B cell (primary cell): ENCODE measurements at regions not wholly inside any gene's neighbourhood (a gene's known extent, or its start where the extent isn't known, plus 50 kb on each side); places are given as distances from the start of the nearest gene placed in this dataset.

Experiments used
- ATAC-seq: fragments of 200-7000 bp; cut with Tn5 transposase; one replicate; pipeline ENCODE4 v1.10.0; 2021; ENCODE audit warnings: low read depth, mild to moderate bottlenecking, moderate number of reproducible peaks, moderate library complexity
- CTCF ChIA-PET: fragments of 350-600 bp; sonication (Branson Sonifier 250); formaldehyde crosslinking; loops from one replicate; lab custom pipeline; 2021; ENCODE audit warnings: antibody characterized with exemption, inconsistent platforms; lab: Charles Lee
- POLR2A ChIA-PET: fragments of 350-600 bp; sonication (Branson Sonifier 250); formaldehyde crosslinking; loops from one replicate; lab custom pipeline; 2021; ENCODE audit warnings: antibody characterized with exemption; lab: Charles Lee
- DNase-seq: peaks from one replicate; pipeline ENCODE4 v3.0.0; 2013
- H2AFZ ChIP-seq: 2 replicates; pipeline ENCODE4 v1.6.1; 2012; ENCODE audit warnings: mild to moderate bottlenecking, low read depth, low read length; ENCODE audit not compliant: insufficient read depth, poor library complexity, severe bottlenecking
- H3K27ac ChIP-seq, 2 donors: 1 replicate in 1 of 2; 2 replicates in 1 of 2; pipeline ENCODE4 v1.5.1; 2012 to 2013; ENCODE audit warnings: low read length in 2 of 2, mild to moderate bottlenecking in 2 of 2, moderate library complexity in 1 of 2
- H3K27me3 ChIP-seq, 4 experiments: fragments of 200-600 bp in 1 of 4; sonication (generic) in 1 of 4; replicated peaks in 1 of 4; 1 replicate in 2 of 4; 2 replicates in 2 of 4; pipeline versions ENCODE4 v1.6.1 to v1.7.0; 2013 to 2016; ENCODE audit warnings: low read length in 3 of 4, mild to moderate bottlenecking in 2 of 4, mixed read lengths in 1 of 4, moderate library complexity in 1 of 4; ENCODE audit not compliant: insufficient read depth in 4 of 4, control insufficient read depth in 3 of 4; ENCODE audit errors: control extremely low read depth in 1 of 4
- H3K36me3 ChIP-seq, 2 experiments: replicated peaks in 1 of 2; 1 replicate in 1 of 2; 2 replicates in 1 of 2; pipeline versions ENCODE4 v1.6.1 to v1.7.1; 2013; ENCODE audit warnings: low read length in 1 of 2; ENCODE audit not compliant: insufficient read depth in 2 of 2, control insufficient read depth in 1 of 2; ENCODE audit errors: control extremely low read depth in 1 of 2, extremely low read depth in 1 of 2
- H3K4me1 ChIP-seq, 2 donors: fragments of 200-600 bp in 1 of 2; sonication (generic) in 1 of 2; 1 replicate in 1 of 2; 2 replicates in 1 of 2; pipeline versions ENCODE4 v1.5.1 to v1.6.1; 2013 to 2017; ENCODE audit warnings: low read length in 2 of 2; ENCODE audit not compliant: control insufficient read depth in 2 of 2, insufficient read depth in 2 of 2
- H3K4me2 ChIP-seq: replicated peaks from 2 replicates; pipeline ENCODE3; 2012; ENCODE audit warnings: mild to moderate bottlenecking, low read depth, low read length; ENCODE audit not compliant: poor library complexity, severe bottlenecking
- H3K4me3 ChIP-seq, 5 experiments: fragments of 200-600 bp in 1 of 5; sonication (generic) in 1 of 5; 1 replicate in 3 of 5; 2 replicates in 2 of 5; pipeline versions ENCODE4 v1.5.1 to v1.7.0; 2011 to 2016; ENCODE audit warnings: low read length in 4 of 5, mild to moderate bottlenecking in 4 of 5, low read depth in 2 of 5, control low read depth in 1 of 5, moderate library complexity in 1 of 5; ENCODE audit not compliant: insufficient read depth in 1 of 5; ENCODE audit errors: control extremely low read depth in 1 of 5, extremely low read depth in 1 of 5
- H3K79me2 ChIP-seq: fragments of 200-600 bp; sonication (generic); one replicate; pipeline ENCODE4 v1.6.0; 2016; ENCODE audit warnings: low read length; ENCODE audit not compliant: control insufficient read depth, insufficient read depth
- H3K9ac ChIP-seq: fragments of 200-600 bp; sonication (generic); 2 replicates; pipeline ENCODE4 v1.6.1; 2017; ENCODE audit warnings: mild to moderate bottlenecking, low read length, moderate library complexity
- H3K9me3 ChIP-seq, 3 donors: one replicate each; pipeline versions ENCODE4 v1.6.1 to v1.7.1; 2013; ENCODE audit warnings: low read length in 2 of 3; ENCODE audit not compliant: control insufficient read depth in 2 of 3, insufficient read depth in 1 of 3; ENCODE audit errors: control extremely low read depth in 1 of 3
- H4K20me1 ChIP-seq: 2 replicates; pipeline ENCODE4 v1.6.0; 2012; ENCODE audit warnings: mild to moderate bottlenecking, low read length; ENCODE audit not compliant: insufficient read depth, control insufficient read depth, poor library complexity, severe bottlenecking
- H3K27ac Mint-ChIP-seq: one replicate; pipeline ENCODE4 v1.8.0; 2021; ENCODE audit warnings: mixed read lengths
- H3K27me3 Mint-ChIP-seq: one replicate; pipeline ENCODE4 v1.8.0; 2021; ENCODE audit warnings: mixed read lengths
- H3K4me1 Mint-ChIP-seq: one replicate; pipeline ENCODE4 v1.8.0; 2021; ENCODE audit warnings: mixed read lengths
- H3K4me3 Mint-ChIP-seq: one replicate; pipeline ENCODE4 v1.8.0; 2021; ENCODE audit warnings: mixed read lengths
- H3K9me3 Mint-ChIP-seq: one replicate; pipeline ENCODE4 v1.8.0; 2022; ENCODE audit warnings: mixed read lengths; ENCODE audit not compliant: insufficient read depth
- EZH2 ChIP-seq: IDR thresholded peaks from 2 replicates; pipeline ENCODE4 v1.6.1; 2012; ENCODE audit warnings: borderline replicate concordance, low read depth, mild to moderate bottlenecking, moderate library complexity, low read length; ENCODE audit not compliant: insufficient read depth, poor library complexity, severe bottlenecking
- WGBS: methylation state at CpG from one replicate; pipeline ENCODE4 v1.1.5; 2013; ENCODE audit warnings: missing lambda C conversion rate; ENCODE audit not compliant: insufficient coverage; 5-methylcytosine and 5-hydroxymethylcytosine counted together
- intact Hi-C: fragments of 100-400 bp; cut with micrococcal nuclease; formaldehyde crosslinking; loops from one replicate; pipeline ENCODE4 v1.10.0; 2022
- TF ChIP-seq, protein P1 (sequence below): fragments of 200-600 bp; IDR thresholded peaks from one replicate; pipeline ENCODE4 v1.8.0; 2022; ENCODE audit warnings: antibody characterized with exemption, mild to moderate bottlenecking

DNA sequence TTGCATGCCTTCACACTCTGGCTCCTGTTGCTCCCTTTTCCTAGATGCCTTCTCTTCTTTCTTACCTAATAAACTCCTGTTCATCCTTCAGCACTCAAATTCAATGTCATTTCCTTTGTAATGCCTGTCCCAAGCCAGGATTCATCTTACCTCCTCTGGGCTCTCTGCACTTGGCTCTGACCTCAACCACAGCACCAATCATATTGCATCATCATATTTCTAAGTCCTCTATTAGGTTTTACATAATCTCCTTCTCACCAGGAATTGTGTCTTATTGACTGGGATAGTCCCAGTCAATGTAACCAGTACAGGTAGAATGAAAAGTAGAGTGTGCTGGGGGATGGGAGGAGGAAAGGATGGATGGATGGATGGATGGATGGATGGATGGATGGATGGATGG is 187.1 kb downstream of the NRP2 start:
- H3K4me2 ChIP-seq = no peak overlapping the region
- no peak overlapping the region for H3K4me3 ChIP-seq
- ChIA-PET POLR2A (no interaction called here), CTCF (no interaction called here)
- H2AFZ ChIP-seq = no peak overlapping the region
- no peak overlapping the region for H3K27ac ChIP-seq
- ATAC-seq = no peak
- Mint-ChIP-seq H3K9me3 (no peaks in the 10 kb centered on the region), H3K4me3 (no peak overlapping the region), H3K4me1 (no peaks in the 10 kb centered on the region), H3K27ac (no peak overlapping the region), H3K27me3 (peaks cover 17% of the 10 kb centered on the region)
- TF ChIP-seq, protein P1, sequence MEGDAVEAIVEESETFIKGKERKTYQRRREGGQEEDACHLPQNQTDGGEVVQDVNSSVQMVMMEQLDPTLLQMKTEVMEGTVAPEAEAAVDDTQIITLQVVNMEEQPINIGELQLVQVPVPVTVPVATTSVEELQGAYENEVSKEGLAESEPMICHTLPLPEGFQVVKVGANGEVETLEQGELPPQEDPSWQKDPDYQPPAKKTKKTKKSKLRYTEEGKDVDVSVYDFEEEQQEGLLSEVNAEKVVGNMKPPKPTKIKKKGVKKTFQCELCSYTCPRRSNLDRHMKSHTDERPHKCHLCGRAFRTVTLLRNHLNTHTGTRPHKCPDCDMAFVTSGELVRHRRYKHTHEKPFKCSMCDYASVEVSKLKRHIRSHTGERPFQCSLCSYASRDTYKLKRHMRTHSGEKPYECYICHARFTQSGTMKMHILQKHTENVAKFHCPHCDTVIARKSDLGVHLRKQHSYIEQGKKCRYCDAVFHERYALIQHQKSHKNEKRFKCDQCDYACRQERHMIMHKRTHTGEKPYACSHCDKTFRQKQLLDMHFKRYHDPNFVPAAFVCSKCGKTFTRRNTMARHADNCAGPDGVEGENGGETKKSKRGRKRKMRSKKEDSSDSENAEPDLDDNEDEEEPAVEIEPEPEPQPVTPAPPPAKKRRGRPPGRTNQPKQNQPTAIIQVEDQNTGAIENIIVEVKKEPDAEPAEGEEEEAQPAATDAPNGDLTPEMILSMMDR = no peak
- no peak for TF ChIP-seq EZH2
- peaks cover 0 to 4% (median 0%) of the 10 kb centered on the region in 3 donors for H3K9me3 ChIP-seq
- peaks cover 0 to 4% (median 1%) of the 10 kb centered on the region in 4 experiments for H3K27me3 ChIP-seq
- DNase-seq = no peak
- no peaks in the 10 kb centered on the region for H3K36me3 ChIP-seq
- no peak overlapping the region for H3K9ac ChIP-seq
- no peaks in the 10 kb centered on the region for H3K4me1 ChIP-seq
- intact Hi-C loops = no loop called here
- no peaks in the 10 kb centered on the region for H4K20me1 ChIP-seq
- no peaks in the 10 kb centered on the region for H3K79me2 ChIP-seq

DNA sequence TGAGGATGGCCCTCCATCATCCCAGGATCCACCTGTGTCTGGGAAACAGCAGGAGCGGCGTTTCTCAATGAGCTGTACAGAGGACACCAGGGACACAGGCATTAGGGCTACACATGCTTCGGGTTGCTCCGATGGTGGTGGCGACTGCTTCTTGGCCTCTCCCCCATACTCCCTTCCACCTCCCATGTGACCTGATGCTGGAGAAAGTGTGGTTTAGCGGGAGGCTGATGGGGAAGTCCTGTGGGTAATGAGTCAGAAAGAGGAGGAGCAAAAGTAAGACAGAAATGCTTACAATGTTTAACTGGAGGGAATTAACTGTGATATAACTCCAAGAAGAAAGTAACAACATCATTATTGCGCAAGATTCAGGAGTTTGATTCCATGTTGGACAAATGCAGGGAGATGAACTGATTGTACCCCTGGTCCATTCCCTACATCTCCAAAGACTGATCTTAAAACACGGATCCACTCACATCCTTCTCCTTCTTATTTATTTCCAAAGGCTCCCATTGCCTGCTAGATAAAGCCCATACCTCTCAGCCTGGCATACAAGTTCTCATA is 186.6 kb downstream of the NRP2 start:
- ATAC-seq (no peak), DNase-seq (no peak)
- Histone ChIP-seq H3K4me2 (no peak overlapping the region), H3K36me3 (no peaks in the 10 kb centered on the region), H3K9me3 (no peaks in the 10 kb centered on the region), H3K27me3 (peaks cover 0 to 4% (median 1%) of the 10 kb centered on the region in 4 experiments), H2AFZ (no peak overlapping the region), H3K4me1 (no peaks in the 10 kb centered on the region), H3K9ac (no peak overlapping the region), H3K4me3 (no peak overlapping the region), H4K20me1 (no peaks in the 10 kb centered on the region), H3K27ac (no peak overlapping the region), H3K79me2 (no peaks in the 10 kb centered on the region)
- CTCF ChIA-PET = no interaction called here
- no peak for TF ChIP-seq EZH2
- TF ChIP-seq, protein P1 = no peak
- Mint-ChIP-seq H3K9me3 (no peaks in the 10 kb centered on the region), H3K27me3 (peaks cover 17% of the 10 kb centered on the region), H3K4me3 (no peak overlapping the region), H3K4me1 (no peaks in the 10 kb centered on the region), H3K27ac (no peak overlapping the region)
- WGBS = 92% methylated on average over 3 of the region's 8 CpGs
- intact Hi-C loops = no loop called here
- POLR2A ChIA-PET = interaction anchor here (0.6 kb wide), 1 partner anchor 145 kb away, joined by 11 read pairs; no protein-coding TSS in a partner anchor
